Sigmoid colon (tissue), 6 donors: ENCODE measurements at regions not wholly inside any gene's neighbourhood (a gene's known extent, or its start where the extent isn't known, plus 50 kb on each side); places are given as distances from the start of the nearest gene placed in this dataset.

Source experiments
- DNase-seq: peaks from one replicate; pipeline ENCODE4 v3.0.0-alpha.2; 2019
- H3K27ac ChIP-seq, 4 donors: fragments of 200-600 bp; sonication (generic); one replicate each; pipeline ENCODE4 v1.5.1; 2016 to 2019; ENCODE audit warnings: mild to moderate bottlenecking in 1 of 4
- H3K27me3 ChIP-seq, 3 donors: fragments of 200-600 bp; sonication (generic); one replicate each; pipeline ENCODE4 v1.5.1; 2019; ENCODE audit warnings: mild to moderate bottlenecking in 1 of 3
- H3K36me3 ChIP-seq, 4 donors: fragments of 200-600 bp; sonication (generic); one replicate each; pipeline ENCODE4 v1.5.1; 2016 to 2019
- H3K4me1 ChIP-seq, 4 donors: fragments of 200-600 bp; sonication (generic); one replicate each; pipeline ENCODE4 v1.5.1; 2017 to 2019
- H3K4me3 ChIP-seq, 4 donors: fragments of 200-600 bp; sonication (generic); one replicate each; pipeline ENCODE4 v1.5.1; 2017 to 2019; ENCODE audit warnings: mild to moderate bottlenecking in 2 of 4, moderate library complexity in 1 of 4
- H3K9me3 ChIP-seq, 4 donors: fragments of 200-600 bp in 3 of 4; sonication (generic) in 3 of 4; one replicate each; pipeline versions ENCODE4 v1.5.1 to v1.6.1; 2013 to 2019
- EP300 ChIP-seq, 4 donors: sonication (generic); formaldehyde crosslinking; IDR thresholded peaks; one replicate each; pipeline ENCODE4 v1.6.1; 2017; ENCODE audit warnings: antibody characterized with exemption in 4 of 4
- POLR2A ChIP-seq, 2 donors: fragments of 450-650 bp; IDR thresholded peaks; one replicate each; pipeline ENCODE4 v1.6.1; 2016; ENCODE audit warnings: antibody characterized with exemption in 2 of 2, mild to moderate bottlenecking in 2 of 2, moderate library complexity in 2 of 2
- POLR2AphosphoS5 ChIP-seq, 4 donors: sonication (generic); formaldehyde crosslinking; IDR thresholded peaks; one replicate each; pipeline ENCODE4 v1.6.1; 2017; ENCODE audit warnings: antibody characterized with exemption in 4 of 4
- WGBS, 2 donors: extraction: QIAGEN DNeasy Blood & Tissue Kit; methylation state at CpG; one replicate each; pipeline ENCODE4 v1.1.7; 2013; 5-methylcytosine and 5-hydroxymethylcytosine counted together
- intact Hi-C: fragments of 100-400 bp; cut with DNase I; formaldehyde crosslinking; loops from one replicate; pipeline ENCODE4 v1.15.1; 2023
- TF ChIP-seq, protein P1 (sequence below), 4 experiments: fragments of 450-650 bp in 3 of 4; fragments of 200-600 bp in 1 of 4; IDR thresholded peaks; one replicate each; pipeline ENCODE4 v1.5.1; 2016 to 2019; ENCODE audit warnings: antibody characterized with exemption in 4 of 4, mild to moderate bottlenecking in 3 of 4, moderate library complexity in 2 of 4
- donor health status: healthy with polysubstance abuse.
- donor health status: healthy.

DNA sequence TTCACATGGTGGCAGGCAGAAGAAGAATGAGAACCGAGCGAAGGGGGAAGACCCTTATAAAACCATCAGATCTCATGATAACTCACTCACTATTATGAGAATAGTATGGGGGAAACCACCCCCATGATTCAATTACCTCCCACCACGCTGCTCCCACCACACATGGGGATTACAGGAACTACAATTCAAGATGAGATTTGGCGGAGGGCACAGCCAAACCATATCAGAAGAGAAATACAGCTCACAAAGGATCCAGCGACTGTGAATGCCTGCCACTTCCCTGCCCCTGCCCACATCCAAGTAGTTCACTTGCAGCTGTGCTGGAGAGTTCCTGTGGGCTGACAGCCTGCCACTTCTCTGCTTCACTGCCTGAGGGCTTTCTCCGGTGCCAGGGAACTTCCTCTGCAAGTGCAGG is 148.7 kb downstream of the C7orf25 start:
- Histone ChIP-seq H3K9me3 (no peaks in the 10 kb centered on the region), H3K27ac (no peak overlapping the region), H3K4me3 (no peak overlapping the region), H3K27me3 (no peaks in the 10 kb centered on the region), H3K36me3 (no peaks in the 10 kb centered on the region), H3K4me1 (peaks cover 0 to 8% (median 0%) of the 10 kb centered on the region in 4 donors)
- intact Hi-C loops = no loop called here
- TF ChIP-seq EP300 (IDR thresholded peaks at IDR 0.05) = no peak
- TF ChIP-seq, protein P1, sequence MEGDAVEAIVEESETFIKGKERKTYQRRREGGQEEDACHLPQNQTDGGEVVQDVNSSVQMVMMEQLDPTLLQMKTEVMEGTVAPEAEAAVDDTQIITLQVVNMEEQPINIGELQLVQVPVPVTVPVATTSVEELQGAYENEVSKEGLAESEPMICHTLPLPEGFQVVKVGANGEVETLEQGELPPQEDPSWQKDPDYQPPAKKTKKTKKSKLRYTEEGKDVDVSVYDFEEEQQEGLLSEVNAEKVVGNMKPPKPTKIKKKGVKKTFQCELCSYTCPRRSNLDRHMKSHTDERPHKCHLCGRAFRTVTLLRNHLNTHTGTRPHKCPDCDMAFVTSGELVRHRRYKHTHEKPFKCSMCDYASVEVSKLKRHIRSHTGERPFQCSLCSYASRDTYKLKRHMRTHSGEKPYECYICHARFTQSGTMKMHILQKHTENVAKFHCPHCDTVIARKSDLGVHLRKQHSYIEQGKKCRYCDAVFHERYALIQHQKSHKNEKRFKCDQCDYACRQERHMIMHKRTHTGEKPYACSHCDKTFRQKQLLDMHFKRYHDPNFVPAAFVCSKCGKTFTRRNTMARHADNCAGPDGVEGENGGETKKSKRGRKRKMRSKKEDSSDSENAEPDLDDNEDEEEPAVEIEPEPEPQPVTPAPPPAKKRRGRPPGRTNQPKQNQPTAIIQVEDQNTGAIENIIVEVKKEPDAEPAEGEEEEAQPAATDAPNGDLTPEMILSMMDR (IDR thresholded peaks at IDR 0.05) = no peak
- TF ChIP-seq POLR2AphosphoS5 (IDR thresholded peaks at IDR 0.05) = no peak
- no peak for TF ChIP-seq POLR2A (IDR thresholded peaks at IDR 0.05)
- no peak for DNase-seq
- WGBS, 2 donors = 57 to 73% methylated on average over 6 of the region's 6 CpGs

DNA sequence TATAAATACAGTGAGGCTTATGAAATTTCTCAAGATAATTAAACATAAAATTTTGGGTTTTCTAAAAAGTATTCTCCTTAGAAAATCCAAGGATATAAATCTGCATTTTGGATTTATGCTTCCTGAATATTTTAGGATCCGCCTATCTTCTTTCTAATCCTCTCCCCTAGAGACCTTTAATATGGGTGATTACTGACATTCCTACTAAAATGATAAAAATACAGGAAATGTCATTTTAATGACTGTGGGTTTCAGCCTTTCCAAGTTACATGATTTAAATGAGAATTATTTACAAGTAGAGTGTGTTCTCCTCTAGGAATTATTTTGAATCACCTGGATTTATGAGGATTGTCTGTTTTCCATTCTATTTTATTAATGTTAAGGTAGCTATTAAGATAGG is 150.4 kb downstream of the C7orf25 start:
- peaks cover 0 to 2% (median 0%) of the 10 kb centered on the region in 4 donors for H3K4me1 ChIP-seq
- WGBS, 2 donors = 87 to 93% methylated on average over 1 of the region's 1 CpG
- no peaks in the 10 kb centered on the region for H3K36me3 ChIP-seq
- H3K27me3 ChIP-seq = no peaks in the 10 kb centered on the region
- no peak for DNase-seq
- H3K9me3 ChIP-seq = no peaks in the 10 kb centered on the region
- no peak overlapping the region for H3K4me3 ChIP-seq
- TF ChIP-seq, protein P1 (IDR thresholded peaks at IDR 0.05) = no peak
- TF ChIP-seq EP300 (IDR thresholded peaks at IDR 0.05) = no peak
- no peak for TF ChIP-seq POLR2AphosphoS5 (IDR thresholded peaks at IDR 0.05)
- no peak for TF ChIP-seq POLR2A (IDR thresholded peaks at IDR 0.05)
- intact Hi-C loops = no loop called here
- no peak overlapping the region for H3K27ac ChIP-seq

DNA sequence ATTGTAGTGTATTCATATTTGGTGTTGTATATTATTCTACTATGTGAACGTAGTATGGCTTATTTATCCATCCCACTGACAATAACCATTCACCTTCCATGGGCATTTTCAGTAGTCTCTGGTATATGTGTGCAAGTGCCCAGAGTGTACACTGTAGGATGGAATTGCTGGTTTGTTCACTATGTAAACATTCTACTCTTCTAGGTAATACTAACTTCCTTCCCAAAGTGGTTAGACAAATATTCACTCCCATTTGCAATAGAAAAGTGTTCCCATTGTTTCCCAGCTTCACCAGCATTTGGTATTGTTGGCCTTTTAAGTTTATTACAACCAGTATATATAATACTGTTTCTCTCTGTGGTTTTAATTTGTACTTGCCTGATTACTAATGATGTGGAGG is 153.7 kb downstream of the C7orf25 start:
- no peak for DNase-seq
- H3K27ac ChIP-seq = no peak overlapping the region
- H3K4me3 ChIP-seq = no peak overlapping the region
- 58 to 75% methylated on average over 1 of the region's 1 CpG for WGBS, 2 donors
- H3K36me3 ChIP-seq = no peaks in the 10 kb centered on the region
- no peaks in the 10 kb centered on the region for H3K9me3 ChIP-seq
- peaks cover 0 to 11% (median 2%) of the 10 kb centered on the region in 4 donors for H3K4me1 ChIP-seq
- TF ChIP-seq, protein P1 (IDR thresholded peaks at IDR 0.05) = no peak
- TF ChIP-seq POLR2AphosphoS5 (IDR thresholded peaks at IDR 0.05) (no peak), POLR2A (IDR thresholded peaks at IDR 0.05) (no peak), EP300 (IDR thresholded peaks at IDR 0.05) (no peak)
- no peaks in the 10 kb centered on the region for H3K27me3 ChIP-seq
- intact Hi-C loops = no loop called here

DNA sequence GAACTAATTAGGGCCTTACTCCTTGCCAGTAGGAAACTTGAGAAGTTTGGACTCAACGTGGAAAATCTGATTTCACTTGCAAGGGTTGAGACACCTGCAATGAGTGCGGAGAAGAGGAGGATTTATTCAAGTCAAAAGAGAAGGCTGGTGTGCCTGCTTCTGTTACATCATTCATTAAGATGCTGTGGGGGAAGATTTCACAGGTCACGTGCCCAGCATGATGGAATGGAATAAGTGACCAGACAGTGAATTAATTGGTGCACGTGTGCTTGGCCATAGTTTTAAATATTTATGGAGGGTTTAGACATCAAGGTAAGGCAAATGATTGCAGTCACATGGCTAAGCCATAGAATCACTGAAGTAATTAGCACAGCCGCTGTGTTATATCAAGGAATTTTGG is 155.0 kb downstream of the C7orf25 start:
- peaks cover 0 to 14% (median 3%) of the 10 kb centered on the region in 4 donors for H3K4me1 ChIP-seq
- H3K9me3 ChIP-seq = no peaks in the 10 kb centered on the region
- intact Hi-C loops = no loop called here
- DNase-seq = no peak
- H3K27ac ChIP-seq = no peak overlapping the region
- WGBS, 2 donors = 77 to 84% methylated on average over 5 of the region's 5 CpGs
- no peaks in the 10 kb centered on the region for H3K36me3 ChIP-seq
- H3K27me3 ChIP-seq = no peaks in the 10 kb centered on the region
- no peak for TF ChIP-seq EP300 (IDR thresholded peaks at IDR 0.05)
- TF ChIP-seq POLR2AphosphoS5 (IDR thresholded peaks at IDR 0.05) = no peak
- TF ChIP-seq, protein P1 (IDR thresholded peaks at IDR 0.05) = no peak
- no peak for TF ChIP-seq POLR2A (IDR thresholded peaks at IDR 0.05)
- no peak overlapping the region for H3K4me3 ChIP-seq

DNA sequence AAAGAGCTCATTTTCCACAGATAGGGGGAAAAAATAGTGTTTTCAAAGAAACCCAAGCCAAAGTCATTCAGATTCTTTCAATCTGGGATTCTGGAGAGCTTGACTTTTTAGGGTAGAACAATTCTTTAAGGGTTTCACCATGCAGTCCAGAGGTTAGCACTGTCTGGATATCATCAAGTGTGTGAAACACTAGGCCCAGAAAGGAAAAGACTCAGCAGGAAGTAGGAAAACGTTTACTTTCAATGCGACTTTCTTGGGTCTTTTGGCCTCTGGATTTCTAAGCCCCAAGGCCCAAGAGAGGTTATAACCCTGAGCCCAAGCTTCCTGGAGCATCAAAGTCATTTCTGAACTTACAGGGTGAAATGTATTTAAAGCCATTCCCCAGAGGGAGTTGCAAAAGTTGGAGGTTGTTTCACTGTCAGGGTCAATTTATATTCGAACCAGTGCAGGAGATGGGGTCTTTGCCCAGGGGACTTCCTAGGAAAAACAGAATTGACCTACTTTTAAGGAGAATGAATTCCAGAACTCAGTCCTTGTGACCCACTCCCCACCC is 158.0 kb downstream of the C7orf25 start:
- intact Hi-C loops = no loop called here
- Histone ChIP-seq H3K9me3 (no peaks in the 10 kb centered on the region), H3K4me1 (peaks cover 0 to 14% (median 3%) of the 10 kb centered on the region in 4 donors), H3K27ac (peak overlapping the region in 3 of 4 donors; percentile 31 to 40 (median 34)), H3K36me3 (no peaks in the 10 kb centered on the region), H3K4me3 (no peak overlapping the region), H3K27me3 (no peaks in the 10 kb centered on the region)
- WGBS, 2 donors = 54 to 60% methylated on average over 3 of the region's 3 CpGs
- DNase-seq = no peak
- TF ChIP-seq EP300 (IDR thresholded peaks at IDR 0.05) (no peak), POLR2AphosphoS5 (IDR thresholded peaks at IDR 0.05) (peak in 1 of 4 donors; percentile 27)
